ENCODE measurements at regions not wholly inside any gene's neighbourhood (a gene's known extent, or its start where the extent isn't known, plus 50 kb on each side); places are given as distances from the start of the nearest gene placed in this dataset.

- Histone ChIP-seq H3K27ac (ENCODE audit: insufficient read depth, low read depth, low read length) (no peak overlapping the region), H3K79me2 (ENCODE audit: control insufficient read depth, insufficient read depth, low read length) (no peaks in the 10 kb centered on the region), H3K9me3 (replicated peaks; ENCODE audit: control insufficient read depth, insufficient read depth, low read length) (no peaks in the 10 kb centered on the region), H3K4me2 (ENCODE audit: insufficient read depth, low read length) (no peak overlapping the region), H3K9ac (replicated peaks; ENCODE audit: extremely low read depth, insufficient read depth, low read length) (no peak overlapping the region), H4K20me1 (replicated peaks; ENCODE audit: control insufficient read depth, extremely low read depth, insufficient read depth, low read length) (no peaks in the 10 kb centered on the region), H3K4me1 (ENCODE audit: control insufficient read depth, extremely low read depth, insufficient read depth, low read length) (no peaks in the 10 kb centered on the region), H3K4me3 (replicated peaks in 1 of 3; ENCODE audit: insufficient read depth in 1 of 3, low read depth in 1 of 3, low read length in 3 of 3) (no peak overlapping the region), H3K27me3 (ENCODE audit: control insufficient read depth in 2 of 2, insufficient read depth in 2 of 2, low read length in 2 of 2) (peaks cover 3 to 10% of the 10 kb centered on the region in 2 experiments), H3K9me1 (replicated peaks; ENCODE audit: control insufficient read depth, extremely low read depth, insufficient read depth, low read length) (no peaks in the 10 kb centered on the region), H3K36me3 (ENCODE audit: control insufficient read depth in 2 of 2, extremely low read depth in 1 of 2, insufficient read depth in 2 of 2, low read length in 2 of 2) (no peaks in the 10 kb centered on the region), H2AFZ (ENCODE audit: low read depth, low read length) (no peak overlapping the region)
- intact Hi-C loops (cut with micrococcal nuclease) (no loop called here), dilution Hi-C loops (cut with MboI; ENCODE audit: extremely low pct_ligation_motif_present, low sequenced_read_pairs) (no loop called here)
- CTCF ChIA-PET: no interaction called here
- no TSS peak for BruUV-seq (replicated peaks)
- POLR2A ChIA-PET: no interaction called here
- FAIRE-seq (no peak), DNase-seq (ENCODE audit: low read depth, low spot score) (no peak)
- no peak for TF ChIP-seq POLR2A (IDR thresholded peaks at IDR 0.05; ENCODE audit: low read depth, low read length)
- TF ChIP-seq, protein P1, sequence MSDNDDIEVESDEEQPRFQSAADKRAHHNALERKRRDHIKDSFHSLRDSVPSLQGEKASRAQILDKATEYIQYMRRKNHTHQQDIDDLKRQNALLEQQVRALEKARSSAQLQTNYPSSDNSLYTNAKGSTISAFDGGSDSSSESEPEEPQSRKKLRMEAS (IDR thresholded peaks at IDR 0.05; ENCODE audit: insufficient read depth, insufficient read length): no peak
- TF ChIP-seq, protein P2, sequence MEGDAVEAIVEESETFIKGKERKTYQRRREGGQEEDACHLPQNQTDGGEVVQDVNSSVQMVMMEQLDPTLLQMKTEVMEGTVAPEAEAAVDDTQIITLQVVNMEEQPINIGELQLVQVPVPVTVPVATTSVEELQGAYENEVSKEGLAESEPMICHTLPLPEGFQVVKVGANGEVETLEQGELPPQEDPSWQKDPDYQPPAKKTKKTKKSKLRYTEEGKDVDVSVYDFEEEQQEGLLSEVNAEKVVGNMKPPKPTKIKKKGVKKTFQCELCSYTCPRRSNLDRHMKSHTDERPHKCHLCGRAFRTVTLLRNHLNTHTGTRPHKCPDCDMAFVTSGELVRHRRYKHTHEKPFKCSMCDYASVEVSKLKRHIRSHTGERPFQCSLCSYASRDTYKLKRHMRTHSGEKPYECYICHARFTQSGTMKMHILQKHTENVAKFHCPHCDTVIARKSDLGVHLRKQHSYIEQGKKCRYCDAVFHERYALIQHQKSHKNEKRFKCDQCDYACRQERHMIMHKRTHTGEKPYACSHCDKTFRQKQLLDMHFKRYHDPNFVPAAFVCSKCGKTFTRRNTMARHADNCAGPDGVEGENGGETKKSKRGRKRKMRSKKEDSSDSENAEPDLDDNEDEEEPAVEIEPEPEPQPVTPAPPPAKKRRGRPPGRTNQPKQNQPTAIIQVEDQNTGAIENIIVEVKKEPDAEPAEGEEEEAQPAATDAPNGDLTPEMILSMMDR (IDR thresholded peaks at IDR 0.05; ENCODE audit: extremely low read depth in 1 of 2, insufficient read depth in 1 of 2, low read depth in 1 of 2, low read length in 2 of 2): no peak
- TF ChIP-seq JUN (IDR thresholded peaks at IDR 0.05; ENCODE audit: borderline replicate concordance, insufficient read depth, insufficient read length, low read depth): no peak
- no peak for TF ChIP-seq POLR2AphosphoS5 (IDR thresholded peaks at IDR 0.05; ENCODE audit: insufficient read depth, low read depth, low read length)
- TF ChIP-seq GATA2 (IDR thresholded peaks at IDR 0.05; ENCODE audit: insufficient read depth, insufficient read length, low read depth, low read length): no peak
- TF ChIP-seq MYC (IDR thresholded peaks at IDR 0.05; ENCODE audit: low read depth, low read length): no peak
- TF ChIP-seq FOS (IDR thresholded peaks at IDR 0.05; ENCODE audit: borderline replicate concordance, insufficient read depth, low read length): no peak
- TF ChIP-seq EZH2 (IDR thresholded peaks at IDR 0.05; ENCODE audit: borderline replicate concordance, low read depth, low read length, severe bottlenecking): no peak
Measured at GRCh38 chr3:45322616-45323015, 65.8 kb upstream of the LARS2 start.
